Activated CD4-positive, alpha-beta T cell treated with anti-CD3 and anti-CD28 coated beads, Interleukin-2, amount 10 ng/mL, durations not matched to agents 24 days and 14 days (primary cell): ENCODE measurements at regions not wholly inside any gene's neighbourhood (a gene's known extent, or its start where the extent isn't known, plus 50 kb on each side); places are given as distances from the start of the nearest gene placed in this dataset.
A peak's percentile ranks its signal among the peaks of the same experiment; 100 is the strongest.

Experiments
- DNase-seq: peaks from one replicate; pipeline ENCODE4 v3.0.0; 2022
- H3K27ac Mint-ChIP-seq: one replicate; pipeline ENCODE4 v1.8.0; 2022; ENCODE audit warnings: mild to moderate bottlenecking, mixed read lengths
- H3K27me3 Mint-ChIP-seq: one replicate; pipeline ENCODE4 v1.8.0; 2022; ENCODE audit warnings: mixed read lengths
- H3K36me3 Mint-ChIP-seq: one replicate; pipeline ENCODE4 v1.8.0; 2022; ENCODE audit warnings: low read depth, mild to moderate bottlenecking, mixed read lengths
- H3K4me1 Mint-ChIP-seq: one replicate; pipeline ENCODE4 v1.8.0; 2021; ENCODE audit warnings: mixed read lengths
- H3K4me3 Mint-ChIP-seq: one replicate; pipeline ENCODE4 v1.8.0; 2022; ENCODE audit warnings: mild to moderate bottlenecking, moderate library complexity, mixed read lengths
- H3K9me3 Mint-ChIP-seq: one replicate; pipeline ENCODE4 v1.8.0; 2021; ENCODE audit warnings: mixed read lengths
- intact Hi-C: fragments of 100-400 bp; cut with micrococcal nuclease; formaldehyde crosslinking; loops from one replicate; pipeline ENCODE4 v1.15.1; 2023

DNA sequence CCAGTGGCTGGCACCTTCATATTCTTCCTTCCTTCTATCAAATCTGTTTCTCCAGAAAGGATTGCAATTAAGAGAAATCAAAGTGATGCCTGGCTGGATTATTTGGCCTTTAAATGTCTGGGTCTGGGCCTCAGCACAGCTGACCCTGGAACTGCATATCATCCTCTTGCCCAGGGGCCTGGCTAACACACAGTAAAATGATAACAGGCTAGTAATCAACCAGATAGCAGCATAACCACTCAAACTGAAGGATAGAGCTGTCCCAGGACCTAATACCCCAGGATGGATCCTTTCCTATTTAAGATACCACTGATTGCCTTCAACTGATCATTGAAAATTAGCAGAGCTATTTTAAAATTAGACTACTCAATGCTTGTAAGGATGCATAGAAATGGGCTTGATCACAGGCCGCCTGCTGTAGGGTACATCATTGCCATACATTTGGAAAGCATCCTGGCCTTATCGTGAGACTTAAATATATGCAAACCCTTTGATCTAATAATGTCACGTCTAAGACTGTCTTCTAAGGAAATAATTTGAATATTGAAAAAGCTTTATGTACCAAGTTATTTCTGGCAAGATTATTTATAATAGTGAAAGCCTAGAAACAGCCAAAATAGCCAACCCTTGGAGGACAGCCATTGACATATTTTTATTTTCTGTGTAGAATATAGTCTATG is 144.0 kb upstream of the CHST15 start:
- H3K27me3 Mint-ChIP-seq, result no peaks in the 10 kb centered on the region
- no peaks in the 10 kb centered on the region for H3K4me1 Mint-ChIP-seq
- H3K36me3 Mint-ChIP-seq, result no peaks in the 10 kb centered on the region
- DNase-seq, result no peak
- H3K27ac Mint-ChIP-seq, result no peak overlapping the region
- H3K9me3 Mint-ChIP-seq, result no peaks in the 10 kb centered on the region
- H3K4me3 Mint-ChIP-seq, result no peak overlapping the region
- intact Hi-C loops, result no loop called here

DNA sequence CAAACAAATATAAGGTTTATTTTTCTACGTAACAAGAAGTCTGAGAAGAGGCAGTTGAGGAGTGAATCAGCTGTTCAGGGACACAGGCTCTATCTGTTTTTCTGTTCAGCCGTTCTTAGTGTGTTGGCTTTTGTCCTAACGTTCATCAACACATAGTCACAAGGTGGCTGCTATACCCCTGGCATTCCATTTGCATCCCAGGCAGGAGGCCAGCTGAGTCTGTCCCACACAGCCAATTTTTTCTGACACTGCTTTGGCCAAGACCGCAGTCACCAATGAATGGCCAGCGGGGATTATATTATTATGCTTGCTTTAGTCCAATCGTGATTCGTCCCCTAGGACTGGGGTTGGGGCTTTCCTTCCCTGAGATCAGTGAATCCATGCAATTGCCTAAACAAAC is 143.4 kb upstream of the CHST15 start:
- H3K4me3 Mint-ChIP-seq, result no peak overlapping the region
- DNase-seq, result no peak
- H3K36me3 Mint-ChIP-seq, result no peaks in the 10 kb centered on the region
- no peaks in the 10 kb centered on the region for H3K9me3 Mint-ChIP-seq
- H3K4me1 Mint-ChIP-seq, result no peaks in the 10 kb centered on the region
- H3K27ac Mint-ChIP-seq, result no peak overlapping the region
- H3K27me3 Mint-ChIP-seq, result no peaks in the 10 kb centered on the region
- intact Hi-C loops, result no loop called here

DNA sequence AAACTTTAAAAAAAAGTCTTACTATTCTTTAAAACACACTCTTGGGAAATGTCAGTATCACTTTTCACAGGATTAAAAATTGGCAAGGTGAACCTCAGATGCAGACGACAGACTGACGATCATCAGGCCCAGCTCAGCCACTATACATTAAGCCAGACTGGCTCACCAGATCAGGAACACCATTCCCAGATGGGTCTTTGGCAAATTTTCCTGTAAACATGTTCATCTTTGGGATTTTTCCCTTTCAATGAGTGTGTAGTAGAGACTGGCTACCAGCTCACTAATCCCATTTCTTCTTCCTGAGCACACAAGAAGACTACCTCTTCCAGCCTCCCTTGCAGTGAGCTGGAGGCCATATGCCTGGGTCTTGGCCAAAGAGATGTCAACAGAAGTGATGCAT is 142.7 kb upstream of the CHST15 start:
- Mint-ChIP-seq H3K4me3 (no peak overlapping the region), H3K9me3 (no peaks in the 10 kb centered on the region)
- intact Hi-C loops, result no loop called here

DNA sequence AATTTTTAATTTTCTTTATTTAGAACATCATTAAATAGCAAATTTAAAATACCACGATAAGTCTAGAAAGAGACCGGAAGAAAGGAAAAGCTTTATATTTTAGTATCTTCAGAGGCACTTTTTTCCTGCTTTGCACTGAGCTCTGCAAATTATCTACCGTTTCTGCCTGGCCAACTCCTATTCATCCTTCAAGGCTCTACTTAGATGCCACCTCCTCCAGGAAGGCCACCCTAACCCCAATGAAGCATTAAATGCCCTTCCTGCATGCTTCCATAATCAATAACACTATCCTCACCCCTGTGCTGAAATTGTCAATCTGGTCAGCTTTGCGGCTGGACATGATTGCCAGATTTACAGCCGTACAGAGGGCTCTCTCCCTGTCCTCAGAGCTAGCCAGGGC is 141.8 kb upstream of the CHST15 start:
- Mint-ChIP-seq H3K36me3 (no peaks in the 10 kb centered on the region), H3K9me3 (peaks cover 9% of the 10 kb centered on the region), H3K27ac (no peak overlapping the region), H3K4me3 (no peak overlapping the region), H3K27me3 (no peaks in the 10 kb centered on the region), H3K4me1 (no peaks in the 10 kb centered on the region)
- intact Hi-C loops, result no loop called here
- no peak for DNase-seq

More for the DNA sequence above, 142.7 kb upstream of the CHST15 start:
- Mint-ChIP-seq H3K36me3 (no peaks in the 10 kb centered on the region), H3K4me1 (no peaks in the 10 kb centered on the region), H3K27ac (no peak overlapping the region), H3K27me3 (no peaks in the 10 kb centered on the region)
- no peak for DNase-seq

DNA sequence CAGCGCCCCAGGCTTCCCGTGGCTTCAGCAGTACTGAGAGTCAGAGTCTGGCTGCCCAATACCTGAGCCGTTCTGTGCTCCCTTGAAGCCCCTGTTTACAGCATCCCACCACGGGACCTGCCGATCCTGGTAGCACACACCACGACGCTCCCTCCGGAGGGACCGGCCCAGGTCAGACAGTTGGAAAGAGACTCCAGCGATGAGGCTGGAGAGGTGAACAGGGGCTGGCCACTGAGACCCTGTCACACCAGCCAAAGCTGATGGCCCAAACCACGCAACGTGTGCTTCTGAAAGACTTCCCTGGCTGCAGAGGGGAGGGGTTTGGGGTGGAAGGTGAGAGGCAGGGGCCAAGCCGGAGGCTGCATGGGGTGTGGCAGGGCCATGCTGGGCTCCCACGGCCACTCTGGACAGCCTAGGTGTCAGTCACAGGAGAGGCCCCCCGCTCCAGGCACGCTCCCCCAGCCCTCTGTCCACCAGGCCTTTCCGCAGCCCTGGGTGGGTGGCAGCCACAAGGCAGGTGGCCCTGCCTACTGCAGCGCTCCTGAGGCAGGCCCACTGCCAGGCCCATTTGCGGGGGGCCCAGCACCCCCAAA is 140.2 kb upstream of the CHST15 start:
- Mint-ChIP-seq H3K4me1 (no peaks in the 10 kb centered on the region), H3K27me3 (no peaks in the 10 kb centered on the region), H3K36me3 (no peaks in the 10 kb centered on the region), H3K9me3 (peaks cover 20% of the 10 kb centered on the region), H3K27ac (no peak overlapping the region), H3K4me3 (no peak overlapping the region)
- DNase-seq, result no peak
- intact Hi-C loops, result loop anchor here (2.0 to 5.0 kb wide), 2 partner anchors 155 to 239 kb away; no protein-coding TSS in a partner anchor

DNA sequence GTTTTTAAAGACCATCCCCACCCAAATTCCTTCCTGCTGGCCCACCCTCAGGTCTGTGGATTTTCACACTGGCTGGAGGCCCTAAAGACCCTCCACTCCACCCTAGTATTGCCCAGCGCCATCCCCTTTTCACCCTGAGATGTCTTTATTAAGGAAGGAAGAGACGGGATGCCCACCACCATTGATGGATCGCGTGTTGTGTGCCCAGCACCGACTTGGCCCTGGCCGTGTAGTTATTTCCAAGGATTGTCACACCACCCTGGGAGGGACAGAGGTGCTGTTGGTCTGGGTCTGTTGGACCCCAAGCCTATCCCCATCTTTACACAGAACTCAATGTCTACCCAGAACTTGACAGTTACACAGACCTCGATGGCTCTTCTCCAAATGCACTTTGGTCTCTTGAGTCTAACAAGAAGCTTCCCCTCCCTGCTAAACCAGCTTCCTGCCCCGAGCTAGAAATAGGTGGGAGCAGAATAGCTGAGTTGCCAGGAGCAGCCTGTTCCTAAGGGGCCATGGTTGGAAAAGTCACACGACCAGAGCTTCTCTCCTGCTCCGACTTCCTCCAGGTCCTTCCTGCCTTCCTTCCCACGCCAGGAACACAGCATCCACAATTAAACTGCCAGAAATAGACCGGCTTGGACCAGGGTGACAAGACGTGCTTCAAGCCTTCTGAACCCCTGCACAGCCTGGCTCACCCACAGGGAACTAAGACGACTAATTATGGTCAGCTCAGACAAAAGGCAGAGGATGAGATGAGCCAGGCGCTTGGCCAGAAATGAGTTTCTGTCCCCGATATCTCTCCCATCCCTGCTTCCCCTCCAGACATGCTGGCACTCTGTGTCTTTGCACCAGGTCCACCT is 139.5 kb upstream of the CHST15 start:
- H3K4me3 Mint-ChIP-seq, result no peak overlapping the region
- intact Hi-C loops, result loop anchor here (2.0 to 5.0 kb wide), 2 partner anchors 156 to 239 kb away; no protein-coding TSS in a partner anchor
- H3K27me3 Mint-ChIP-seq, result no peaks in the 10 kb centered on the region
- no peaks in the 10 kb centered on the region for H3K36me3 Mint-ChIP-seq
- peak; percentile 62 for DNase-seq
- H3K4me1 Mint-ChIP-seq, result no peaks in the 10 kb centered on the region
- no peak overlapping the region for H3K27ac Mint-ChIP-seq
- peaks cover 24% of the 10 kb centered on the region for H3K9me3 Mint-ChIP-seq

DNA sequence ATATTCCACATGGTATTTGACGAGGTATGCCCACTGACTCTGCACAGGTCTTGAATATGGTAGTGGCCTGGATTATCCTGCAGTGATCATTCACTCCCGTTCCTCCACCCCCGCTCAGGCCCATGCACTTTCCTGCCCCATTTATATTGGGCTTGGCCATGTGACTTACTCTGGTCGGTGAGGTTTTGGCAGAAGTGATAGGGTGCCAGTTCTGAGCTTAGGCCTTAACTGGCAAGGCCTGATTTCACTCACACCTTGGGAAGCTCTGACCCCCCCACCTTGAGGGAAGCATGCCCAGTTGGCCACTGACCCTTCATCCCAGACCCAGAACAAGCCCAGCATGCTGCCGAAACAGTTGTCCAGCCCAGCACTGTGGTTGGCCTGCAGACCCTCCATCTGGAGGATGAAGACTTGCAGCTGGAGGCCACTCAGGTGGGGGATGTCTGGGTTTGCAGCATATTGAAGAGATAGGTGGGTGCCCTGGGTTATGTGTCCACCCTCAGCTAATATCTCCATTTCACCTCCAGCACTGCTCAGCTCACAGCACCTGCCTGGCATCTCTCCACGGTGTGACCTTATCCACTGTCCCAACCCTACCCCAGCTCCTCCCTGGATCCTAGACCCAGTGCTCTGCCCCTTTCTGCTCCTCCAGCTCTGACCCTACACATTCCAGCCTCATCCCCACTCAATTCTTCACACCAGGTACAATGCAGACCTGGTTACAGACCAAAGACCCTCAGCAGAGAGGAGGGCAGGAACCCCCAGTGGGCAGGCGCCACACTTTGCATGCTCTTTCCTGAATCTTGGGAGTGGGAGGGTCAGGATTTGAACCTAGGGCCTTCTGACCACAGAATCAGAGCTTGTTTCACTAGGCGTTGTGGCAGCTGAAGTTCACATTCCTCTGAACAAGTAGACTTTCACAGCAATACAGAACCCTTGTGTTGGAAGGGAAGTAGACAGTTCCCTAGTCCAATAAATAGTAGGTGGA is 138.1 kb upstream of the CHST15 start:
- H3K4me3 Mint-ChIP-seq, result no peak overlapping the region
- peaks cover 38% of the 10 kb centered on the region for H3K9me3 Mint-ChIP-seq
- H3K27me3 Mint-ChIP-seq, result no peaks in the 10 kb centered on the region
- no peaks in the 10 kb centered on the region for H3K36me3 Mint-ChIP-seq
- DNase-seq, result peak; percentile 89
- intact Hi-C loops, result loop anchor here (2.0 to 5.0 kb wide), 2 partner anchors 157 to 241 kb away; no protein-coding TSS in a partner anchor
- no peaks in the 10 kb centered on the region for H3K4me1 Mint-ChIP-seq
- peak overlapping the region; percentile 62 for H3K27ac Mint-ChIP-seq

DNA sequence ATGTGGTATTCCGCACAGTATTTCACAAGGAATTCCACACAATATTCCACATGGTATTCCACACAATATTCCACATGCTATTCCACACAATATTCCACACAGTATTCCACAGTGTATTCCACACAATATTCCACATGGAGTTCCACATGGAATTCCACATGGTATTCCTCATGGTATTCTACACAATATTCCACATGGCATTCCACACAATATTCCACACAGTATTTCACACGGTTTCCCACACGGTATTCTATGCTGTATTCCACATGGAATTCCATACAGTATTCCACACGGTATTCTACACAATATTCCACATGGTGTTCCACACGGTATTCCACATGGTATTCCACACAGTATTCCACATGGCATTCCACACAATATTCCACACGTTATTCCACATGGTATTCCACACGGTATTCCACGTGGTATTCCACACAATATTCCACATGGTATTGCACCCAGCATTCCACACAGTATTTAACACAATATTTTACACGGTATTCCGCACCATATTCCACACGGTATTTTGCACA is 137.3 kb upstream of the CHST15 start:
- DNase-seq, result no peak
- H3K4me3 Mint-ChIP-seq, result no peak overlapping the region
- H3K9me3 Mint-ChIP-seq, result peaks cover 44% of the 10 kb centered on the region
- intact Hi-C loops, result loop anchor here (5.0 kb wide), 1 partner anchor 242 kb away; no protein-coding TSS in a partner anchor
- peak overlapping the region; percentile 62 for H3K27ac Mint-ChIP-seq
- peaks cover 2% of the 10 kb centered on the region for H3K36me3 Mint-ChIP-seq
- H3K4me1 Mint-ChIP-seq, result peaks cover 2% of the 10 kb centered on the region
- no peaks in the 10 kb centered on the region for H3K27me3 Mint-ChIP-seq

DNA sequence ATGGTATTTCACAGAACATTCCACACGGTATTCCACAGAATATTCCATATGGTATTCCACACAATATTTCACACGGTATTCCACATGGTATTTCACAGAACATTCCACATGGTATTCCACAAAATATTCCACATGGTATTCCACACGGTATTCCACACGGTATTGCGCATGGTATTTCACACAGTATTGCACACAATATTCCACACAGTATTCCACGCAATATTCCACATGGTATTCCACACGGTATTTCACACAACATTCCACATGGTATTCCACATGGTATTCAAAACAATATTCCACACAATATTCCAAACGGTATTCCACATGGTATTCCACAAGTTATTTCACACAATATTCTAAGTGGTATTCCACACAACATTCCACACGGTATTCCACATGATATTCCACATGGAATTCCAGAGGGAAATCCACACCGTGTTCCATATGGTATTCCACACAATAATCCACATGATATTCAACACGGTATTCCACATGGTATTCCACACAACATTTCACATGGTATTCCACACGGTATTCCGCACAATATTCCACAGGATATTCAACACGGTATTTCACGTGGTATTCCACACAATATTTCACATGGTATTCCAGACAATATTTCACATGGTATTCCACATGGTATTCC is 136.7 kb upstream of the CHST15 start:
- Mint-ChIP-seq H3K4me3 (no peak overlapping the region), H3K9me3 (peaks cover 44% of the 10 kb centered on the region), H3K27me3 (no peaks in the 10 kb centered on the region), H3K27ac (no peak overlapping the region), H3K4me1 (peaks cover 2% of the 10 kb centered on the region), H3K36me3 (peaks cover 2% of the 10 kb centered on the region)
- intact Hi-C loops, result loop anchor here (5.0 to 10.0 kb wide), 2 partner anchors 235 to 242 kb away; no protein-coding TSS in a partner anchor
- peak; percentile 60 for DNase-seq

DNA sequence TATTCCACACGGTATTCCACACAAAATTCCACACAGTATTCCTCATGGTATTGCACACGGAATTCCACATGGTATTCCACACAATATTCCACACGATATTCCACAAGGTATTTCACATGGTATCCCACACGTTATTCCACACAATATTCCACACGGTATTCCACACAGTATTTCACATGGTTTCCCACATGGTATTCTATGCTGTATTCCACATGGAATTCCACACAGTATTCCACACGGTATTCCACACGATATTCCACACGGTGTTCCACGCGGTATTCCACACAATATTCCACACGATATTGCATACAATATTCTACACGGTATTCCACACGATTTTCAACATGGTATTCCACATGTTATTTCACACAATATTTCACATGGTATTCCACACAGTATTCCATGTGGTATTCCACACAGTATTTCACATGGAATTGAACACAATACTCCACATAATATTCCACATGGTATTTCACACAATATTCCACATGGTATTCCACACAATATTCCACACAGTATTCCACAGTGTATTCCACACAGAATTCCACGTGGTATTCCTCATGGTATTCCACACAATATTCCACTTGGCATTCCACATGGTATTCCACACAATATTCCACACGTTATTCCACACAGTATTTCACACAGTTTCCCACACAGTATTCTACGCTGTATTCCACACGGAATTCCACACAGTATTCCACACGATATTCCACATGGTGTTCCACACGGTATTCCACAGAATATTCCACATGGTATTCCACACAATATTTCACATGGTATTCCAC is 136.0 kb upstream of the CHST15 start:
- DNase-seq, result no peak
- H3K27me3 Mint-ChIP-seq, result no peaks in the 10 kb centered on the region
- no peak overlapping the region for H3K4me3 Mint-ChIP-seq
- peaks cover 44% of the 10 kb centered on the region for H3K9me3 Mint-ChIP-seq
- intact Hi-C loops, result loop anchor here (10.0 kb wide), 1 partner anchor 235 kb away; no protein-coding TSS in a partner anchor
- peak overlapping the region; percentile 56 for H3K27ac Mint-ChIP-seq
- H3K36me3 Mint-ChIP-seq, result peaks cover 2% of the 10 kb centered on the region
- peaks cover 2% of the 10 kb centered on the region for H3K4me1 Mint-ChIP-seq

DNA sequence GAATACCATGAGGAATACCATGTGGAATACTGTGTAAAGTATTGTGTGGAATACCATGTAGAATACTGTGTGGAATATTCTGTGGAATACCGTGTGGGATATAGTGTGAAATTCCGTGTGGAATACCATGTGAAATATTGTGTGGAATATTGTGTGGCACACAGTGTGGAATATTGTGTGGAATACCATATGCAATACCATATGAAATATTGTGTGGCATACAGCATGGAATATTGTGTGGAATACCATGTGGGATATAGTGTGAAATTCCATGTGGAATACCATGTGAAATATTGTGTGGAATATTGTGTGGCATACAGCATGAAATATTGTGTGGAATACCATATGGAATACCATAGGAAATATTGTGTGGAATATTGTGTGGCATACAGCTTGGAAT is 135.1 kb upstream of the CHST15 start:
- Mint-ChIP-seq H3K27ac (peak overlapping the region; percentile 34), H3K27me3 (no peaks in the 10 kb centered on the region), H3K36me3 (peaks cover 2% of the 10 kb centered on the region), H3K4me3 (no peak overlapping the region), H3K9me3 (peaks cover 44% of the 10 kb centered on the region), H3K4me1 (peaks cover 2% of the 10 kb centered on the region)
- intact Hi-C loops, result loop anchor here (10.0 kb wide), 1 partner anchor 234 kb away; no protein-coding TSS in a partner anchor
- no peak for DNase-seq

DNA sequence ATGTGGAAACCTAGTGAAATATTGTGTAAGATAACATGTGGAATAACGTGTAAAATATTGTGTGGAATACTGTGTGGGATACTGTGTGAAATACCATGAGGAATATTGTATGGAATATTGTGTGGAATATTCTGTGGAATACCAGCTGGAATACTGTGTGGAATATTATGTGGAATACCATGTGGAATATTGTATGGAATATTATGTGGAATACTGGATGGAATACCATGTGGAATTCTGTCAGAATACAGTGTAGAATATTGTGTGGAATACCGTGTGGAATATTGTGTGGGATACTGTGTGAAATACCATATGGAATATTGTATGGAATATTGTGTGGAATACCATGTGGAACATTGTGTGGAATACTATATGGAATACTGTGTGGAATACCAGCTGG is 134.6 kb upstream of the CHST15 start:
- Mint-ChIP-seq H3K9me3 (peaks cover 44% of the 10 kb centered on the region), H3K27ac (peak overlapping the region; percentile 20), H3K4me1 (peaks cover 2% of the 10 kb centered on the region), H3K36me3 (peaks cover 2% of the 10 kb centered on the region), H3K27me3 (no peaks in the 10 kb centered on the region), H3K4me3 (no peak overlapping the region)
- intact Hi-C loops, result loop anchor here (10.0 kb wide), 1 partner anchor 233 kb away; no protein-coding TSS in a partner anchor
- DNase-seq, result no peak
